NB4 (cell line): ENCODE measurements at regions not wholly inside any gene's neighbourhood (a gene's known extent, or its start where the extent isn't known, plus 50 kb on each side); places are given as distances from the start of the nearest gene placed in this dataset.

Experiments
- CTCF ChIP-seq: IDR thresholded peaks from one replicate; pipeline ENCODE4 v1.5.1; 2012; ENCODE audit warnings: low read depth, low read length
- MYC ChIP-seq: IDR thresholded peaks from 2 replicates; pipeline ENCODE4 v1.6.1; 2011; ENCODE audit warnings: low read depth, low read length
- POLR2A ChIP-seq: IDR thresholded peaks from 2 replicates; pipeline ENCODE4 v1.6.1; 2011; ENCODE audit warnings: mild to moderate bottlenecking; ENCODE audit not compliant: insufficient read length; ENCODE audit errors: extremely low read depth

GRCh38 chr9:25129537-25129936 lies 548.7 kb downstream of the TUSC1 start:
- TF ChIP-seq CTCF (no peak), MYC (no peak), POLR2A (no peak)
